ENCODE measurements at regions not wholly inside any gene's neighbourhood (a gene's known extent, or its start where the extent isn't known, plus 50 kb on each side); places are given as distances from the start of the nearest gene placed in this dataset.

DNA sequence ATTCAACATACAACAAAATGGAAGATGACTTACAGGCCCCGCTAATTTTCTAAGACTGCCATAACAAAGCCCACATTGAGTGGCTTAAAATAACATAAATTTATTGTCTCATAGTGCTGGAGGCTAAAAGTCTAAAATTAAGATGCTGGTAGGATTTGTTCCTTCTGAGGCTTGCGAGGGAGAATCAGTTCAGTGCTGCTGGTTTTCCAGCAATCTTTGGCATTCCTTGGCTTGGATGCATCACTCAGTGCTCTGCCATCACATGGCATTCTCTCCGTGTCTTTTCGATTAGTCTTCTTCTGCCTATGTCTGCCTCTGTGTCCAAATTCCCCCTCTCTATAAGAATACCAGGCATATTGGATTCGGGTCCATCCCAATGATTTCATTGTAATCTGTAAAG lies 959.3 kb upstream of the TMEFF2 start:
- TF ChIP-seq CTCF (IDR thresholded peaks at IDR 0.05) (no peak), EZH2 (IDR thresholded peaks at IDR 0.05; ENCODE audit: borderline replicate concordance, insufficient read depth, low read depth, low read length, poor library complexity, severe bottlenecking) (no peak)

Measured in B cell (primary cell).